HG03025 (cell line): ENCODE measurements at regions not wholly inside any gene's neighbourhood (a gene's known extent, or its start where the extent isn't known, plus 50 kb on each side); places are given as distances from the start of the nearest gene placed in this dataset.

Experiments
- ATAC-seq: cut with Tn5 transposase; IDR thresholded peaks from one replicate; pipeline ENCODE4 v1.9.1; 2021; ENCODE audit warnings: mild to moderate bottlenecking, moderate library complexity; ENCODE audit not compliant: unreplicated experiment, low FRiP score

GRCh38 chr2:6228251-6228650, 536.1 kb downstream of the SOX11 start:
- no peak for ATAC-seq

DNA sequence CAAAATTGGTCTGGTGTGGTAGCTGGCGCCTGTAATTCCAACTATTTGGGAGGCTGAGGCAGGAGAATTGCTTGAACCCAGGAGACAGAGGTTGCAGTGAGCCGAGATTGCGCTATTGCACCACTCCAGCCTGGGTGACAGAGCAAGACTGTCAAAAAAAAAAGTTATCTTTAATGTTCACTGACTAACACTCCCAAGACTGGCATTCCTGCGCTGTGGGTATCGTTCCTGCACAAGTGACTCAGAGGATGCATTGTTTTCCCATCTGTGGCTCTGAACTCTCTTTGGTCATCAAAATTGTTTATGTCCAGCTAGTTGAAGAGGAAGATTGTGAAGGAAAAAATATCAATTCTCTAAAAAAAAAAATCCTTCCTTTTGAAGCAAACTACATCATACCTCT, 539.0 kb downstream of the SOX11 start:
- ATAC-seq = no peak

- no peak for ATAC-seq
Observed at GRCh38 chr2:6233993-6234392, 541.8 kb downstream of the SOX11 start.

DNA sequence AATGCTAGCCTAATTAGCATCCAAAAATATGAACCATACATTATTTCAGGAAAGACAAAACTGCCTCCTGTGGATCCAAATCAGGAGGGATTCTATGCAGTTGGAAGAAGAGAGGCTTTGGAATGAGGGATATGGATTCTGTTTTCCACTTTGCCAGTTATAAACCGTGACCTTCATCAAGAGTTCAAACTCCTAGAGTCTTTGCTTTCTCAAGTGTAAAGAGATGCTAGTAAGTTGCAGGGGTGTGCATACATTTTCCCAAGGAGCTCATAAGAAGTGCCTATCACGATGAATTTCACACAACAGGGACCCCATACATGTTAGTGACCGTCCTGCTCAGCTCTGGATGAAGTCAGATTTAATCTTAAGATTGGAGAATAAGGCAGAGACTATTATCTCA, 542.5 kb downstream of the SOX11 start:
- ATAC-seq = no peak

DNA sequence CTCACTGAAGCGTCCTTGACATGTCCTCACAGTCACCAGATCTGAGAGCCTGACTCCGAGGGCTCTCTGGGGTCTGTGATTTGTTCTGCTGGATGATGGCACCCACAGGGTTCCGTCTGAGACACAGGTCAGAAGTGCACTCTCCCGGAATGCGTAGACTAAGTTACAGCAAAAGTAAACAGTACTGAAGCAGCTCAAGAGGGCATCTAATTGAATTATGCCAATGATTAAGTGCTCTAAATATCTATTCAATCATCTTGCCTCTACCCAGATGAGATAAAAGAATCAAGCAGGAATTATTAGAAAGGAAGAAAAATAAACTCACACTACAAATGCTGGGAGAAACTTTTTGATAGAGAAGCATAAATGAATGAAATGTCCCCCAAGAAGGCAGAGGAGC, 544.1 kb downstream of the SOX11 start:
- no peak for ATAC-seq

DNA sequence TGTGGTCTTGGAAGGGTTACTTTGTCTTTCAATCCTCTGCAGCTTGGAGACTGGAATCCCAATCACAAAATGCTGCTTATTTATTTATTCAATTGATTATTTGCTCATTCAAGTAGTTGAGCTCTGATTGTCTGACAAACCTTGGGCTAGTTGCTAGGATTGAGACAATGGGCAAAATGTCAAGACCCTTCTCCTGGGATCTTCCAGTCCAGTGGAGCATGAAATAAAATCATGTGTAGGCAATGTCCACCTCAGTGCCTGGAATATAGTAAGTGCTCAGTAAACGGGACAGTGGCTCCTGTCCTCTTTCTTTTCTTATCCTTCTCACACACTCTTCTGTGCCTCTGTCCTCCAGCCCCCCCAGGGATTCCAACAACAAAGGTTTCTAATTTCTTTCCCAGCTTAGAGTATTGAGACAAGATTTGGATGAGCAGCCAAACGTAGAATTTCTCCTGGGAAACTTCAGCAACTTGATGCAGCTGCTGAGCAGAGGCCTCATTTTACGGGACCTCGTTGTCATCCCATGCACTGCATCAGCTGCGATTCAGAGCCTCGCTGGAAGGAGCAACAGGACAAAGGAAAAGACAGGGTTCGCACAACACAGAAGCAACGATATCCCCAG, 545.0 kb downstream of the SOX11 start:
- ATAC-seq = no peak

DNA sequence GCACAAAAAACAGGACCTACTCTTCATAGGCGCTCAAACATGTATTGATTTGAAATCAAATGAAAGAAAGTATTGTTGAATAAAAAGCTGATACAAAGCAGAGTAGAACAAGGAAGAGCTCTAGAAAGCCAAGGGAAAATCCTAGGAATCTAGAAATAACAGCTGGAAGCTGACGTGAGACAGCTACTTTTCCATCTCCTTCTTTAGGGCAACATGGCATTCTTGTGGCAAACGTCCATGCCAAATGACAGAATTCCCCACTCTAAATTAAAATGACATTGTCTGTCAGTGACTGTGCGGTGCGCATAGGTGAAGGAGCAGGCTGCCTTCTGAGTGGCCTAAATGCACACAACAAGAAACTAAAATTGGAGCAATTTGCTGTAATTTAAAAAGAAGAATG, 557.4 kb downstream of the SOX11 start:
- no peak for ATAC-seq

DNA sequence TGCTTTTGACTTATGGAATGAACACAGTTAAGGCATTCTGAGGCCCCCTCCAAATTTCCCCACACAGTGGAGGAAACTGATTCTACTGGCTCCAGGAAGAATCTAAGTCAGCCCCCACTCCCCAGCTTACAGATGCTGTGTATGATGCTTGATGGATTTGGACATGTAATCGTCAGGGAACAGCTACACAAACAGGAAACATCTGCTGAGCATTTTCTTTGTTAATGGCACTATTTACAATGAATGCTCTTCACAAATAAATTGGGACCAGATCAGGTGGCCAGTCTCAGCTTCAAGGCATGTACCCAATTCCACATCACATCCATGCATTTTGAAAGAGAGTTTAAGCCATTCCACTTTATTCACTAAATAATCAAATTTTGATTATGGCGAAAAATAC, 562.3 kb downstream of the SOX11 start:
- no peak for ATAC-seq

DNA sequence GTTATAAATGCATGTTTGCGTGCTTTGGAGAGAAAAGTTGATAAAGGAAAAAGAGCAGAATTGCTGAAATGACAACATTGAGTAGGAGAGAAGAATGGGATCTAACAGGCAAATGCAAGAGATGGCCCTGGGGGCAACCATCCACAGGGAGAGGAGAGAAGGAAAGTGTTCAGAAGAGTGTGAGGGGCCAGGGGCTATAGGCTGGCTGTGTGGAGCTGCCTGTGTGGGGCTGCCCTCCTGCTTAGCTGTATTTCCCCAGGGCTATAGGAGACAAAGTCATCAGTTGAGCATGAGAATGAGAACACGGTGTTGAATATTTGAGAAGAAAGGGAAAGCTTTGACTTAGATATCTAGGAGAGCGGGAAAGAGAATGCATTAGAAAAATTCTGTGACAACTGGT, 572.0 kb downstream of the SOX11 start:
- ATAC-seq = no peak

- ATAC-seq = no peak
Observed at GRCh38 chr2:6281524-6281923, 584.2 kb downstream of the CMPK2 start.

DNA sequence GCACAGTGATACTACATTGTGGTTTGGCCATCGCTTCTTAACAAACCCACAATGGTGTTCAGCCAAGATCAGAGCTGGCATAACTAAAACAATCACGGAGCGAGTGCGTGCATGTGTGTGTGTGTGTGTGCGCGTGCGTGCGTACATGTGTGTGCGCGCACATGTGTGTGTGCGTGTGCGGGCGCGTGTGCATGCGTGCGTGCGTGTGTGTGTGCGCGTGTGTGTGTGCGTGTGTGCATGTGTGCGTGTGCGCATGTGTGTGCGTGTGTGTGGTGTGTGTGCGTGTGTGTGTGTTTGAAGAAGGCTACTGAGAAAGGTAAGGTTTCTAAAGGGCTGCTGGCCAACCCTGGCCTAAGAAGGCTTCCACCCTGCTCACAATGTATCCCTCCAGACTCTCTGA, 582.4 kb downstream of the CMPK2 start:
- ATAC-seq = no peak

DNA sequence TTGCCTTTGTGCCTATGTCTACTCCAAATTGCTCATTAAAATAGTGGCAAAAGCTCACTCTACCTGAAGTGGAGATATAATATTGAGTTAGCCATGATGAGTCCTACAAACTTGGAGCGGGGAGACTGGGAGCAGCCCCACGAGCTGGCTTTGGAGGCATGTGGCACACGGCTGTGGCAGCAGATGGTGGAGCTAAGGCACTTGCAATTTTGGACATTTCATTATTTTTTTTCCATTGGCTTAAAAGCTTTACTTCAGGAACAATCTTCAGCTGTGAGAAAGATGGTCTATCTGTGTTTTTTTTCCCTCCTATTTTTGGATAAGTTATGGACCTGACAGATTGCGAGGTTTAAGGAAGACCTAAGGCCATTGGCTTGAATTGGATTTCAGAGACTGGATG, 578.3 kb downstream of the CMPK2 start:
- ATAC-seq = no peak

DNA sequence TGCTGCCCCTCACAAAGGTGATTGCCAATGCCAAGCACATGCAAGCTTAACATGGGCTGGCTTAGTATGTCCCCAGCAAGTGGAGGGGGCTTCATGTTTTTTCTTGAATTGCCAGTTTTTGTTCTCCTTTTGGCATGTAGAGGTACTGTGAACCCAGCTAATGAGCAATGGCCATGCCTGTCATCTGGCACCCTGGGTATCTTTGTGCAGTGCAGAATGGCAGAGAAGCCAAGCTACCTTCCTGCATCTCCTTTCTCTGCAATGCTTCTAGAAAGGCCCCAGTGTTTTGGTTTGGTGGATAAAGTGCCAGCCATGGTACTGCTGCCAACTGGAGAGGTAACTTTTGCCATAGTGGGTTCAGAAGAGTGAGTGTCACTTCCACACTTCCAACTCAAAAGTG, 576.9 kb downstream of the CMPK2 start:
- no peak for ATAC-seq

DNA sequence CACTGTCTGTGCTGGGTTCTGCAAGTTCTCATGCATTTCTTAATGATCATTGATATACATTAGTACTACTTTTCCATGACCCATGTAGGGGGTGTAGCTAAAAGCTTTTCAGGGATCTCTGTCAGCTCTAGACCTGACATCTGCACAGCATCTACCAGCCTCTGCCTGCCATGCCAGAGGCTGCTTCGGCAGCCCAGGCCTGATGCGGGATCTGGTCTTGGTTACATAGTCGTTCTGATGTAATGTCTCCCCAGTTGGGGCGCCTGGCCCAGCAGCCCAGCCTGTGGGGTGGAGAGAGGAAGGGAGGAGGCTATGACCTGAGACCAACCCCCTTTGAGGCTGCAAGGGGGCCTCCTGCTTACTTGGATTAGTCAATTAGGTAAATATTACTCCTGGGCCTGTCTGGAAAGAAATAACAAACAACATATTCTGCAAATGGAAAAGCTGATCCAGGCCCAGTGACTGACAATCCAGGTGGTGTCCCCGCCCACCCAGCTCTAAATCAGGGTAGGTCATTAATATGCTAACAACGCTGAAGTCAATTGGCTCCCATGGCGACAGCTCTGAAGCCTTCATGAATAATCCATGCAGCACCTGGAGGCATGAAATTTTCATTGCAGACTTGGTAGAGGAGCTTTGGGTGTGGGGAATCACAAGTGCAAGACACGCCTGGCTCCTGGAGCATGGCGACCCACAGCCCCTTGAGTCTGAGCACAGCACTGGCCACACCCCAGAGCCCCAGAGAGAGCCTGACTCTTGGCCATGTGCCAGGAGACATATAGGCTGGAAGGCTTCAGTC, 575.3 kb downstream of the CMPK2 start:
- ATAC-seq = no peak

DNA sequence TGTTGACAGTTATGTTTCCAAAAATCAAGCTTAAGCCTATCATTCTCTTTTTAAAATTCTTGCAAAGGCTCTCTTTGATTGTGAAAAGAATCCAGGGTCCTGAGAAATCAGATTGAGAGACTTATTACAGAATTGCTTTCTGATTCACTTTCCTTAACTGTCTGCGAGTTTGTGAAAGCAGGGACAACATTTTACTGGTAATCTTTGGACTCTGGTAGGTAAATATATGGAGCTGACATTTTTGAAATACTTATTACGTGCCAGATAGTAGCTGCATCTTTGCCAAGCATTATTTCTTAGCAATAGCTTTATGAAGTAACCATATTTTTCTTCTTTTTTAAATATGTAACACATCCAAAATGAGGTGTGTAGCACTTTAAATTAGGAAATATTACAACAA, 570.9 kb downstream of the CMPK2 start:
- ATAC-seq = no peak

- no peak for ATAC-seq
Observed at GRCh38 chr2:6297238-6297637, 568.5 kb downstream of the CMPK2 start.

GRCh38 chr2:6301426-6301825, 564.3 kb downstream of the CMPK2 start:
- no peak for ATAC-seq

DNA sequence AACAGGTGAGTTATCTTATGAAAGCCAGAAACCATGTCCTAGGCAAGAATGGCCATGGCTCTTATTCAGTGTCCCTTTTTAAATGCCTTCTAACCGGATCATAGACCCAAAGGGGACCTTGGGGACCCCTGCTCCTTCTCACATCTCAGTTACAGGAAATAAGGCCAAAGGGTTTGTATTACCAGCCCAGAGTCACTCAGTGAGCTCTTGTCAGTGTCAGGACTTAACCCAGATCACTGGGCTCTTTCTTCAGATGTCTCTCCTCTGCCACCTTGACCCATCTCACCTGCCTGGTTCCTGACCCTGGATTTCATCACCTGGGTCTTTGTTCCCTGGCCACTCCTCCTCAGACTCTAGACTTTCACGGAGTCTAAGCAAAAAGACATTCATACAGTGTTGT, 556.7 kb downstream of the CMPK2 start:
- ATAC-seq = no peak

DNA sequence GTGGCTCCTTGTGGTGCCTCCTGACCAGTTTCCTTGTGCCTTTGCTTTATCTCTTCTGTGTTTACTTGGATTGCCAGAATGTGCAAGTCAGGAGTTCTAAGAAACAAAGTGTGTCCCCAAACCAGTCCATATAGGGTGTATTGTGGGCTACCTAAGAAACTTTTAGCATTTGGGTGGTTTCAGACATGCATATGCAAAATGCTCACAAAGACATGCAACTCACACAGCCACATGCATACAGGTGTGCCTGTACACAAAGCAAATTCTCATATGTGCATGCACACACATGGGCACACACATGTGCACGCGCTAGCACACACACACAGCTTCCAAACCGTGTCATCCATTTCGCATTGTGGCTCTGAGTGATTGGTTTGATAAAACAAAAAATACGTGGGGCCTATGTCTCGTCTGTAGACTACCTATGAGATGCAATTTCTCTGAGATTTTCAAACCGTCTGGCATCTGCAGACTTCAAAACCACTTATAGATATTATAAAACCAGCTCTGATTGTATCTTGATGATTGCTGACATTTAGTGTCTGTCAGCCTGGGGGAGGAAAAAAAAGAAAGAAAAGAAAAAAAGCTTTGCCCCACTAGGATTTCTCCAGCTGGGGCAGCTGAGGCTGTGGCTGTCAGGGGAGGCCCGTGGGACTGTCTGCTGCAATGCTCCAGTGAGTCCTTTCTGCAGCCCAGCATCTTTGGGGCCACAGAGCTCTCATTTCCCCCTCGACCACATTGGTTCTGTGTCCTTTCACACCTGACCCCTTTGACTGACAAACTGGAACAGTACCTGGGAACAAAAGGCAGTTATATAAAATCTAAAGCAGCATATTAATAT, 556.1 kb downstream of the CMPK2 start:
- peak; percentile 79 for ATAC-seq

DNA sequence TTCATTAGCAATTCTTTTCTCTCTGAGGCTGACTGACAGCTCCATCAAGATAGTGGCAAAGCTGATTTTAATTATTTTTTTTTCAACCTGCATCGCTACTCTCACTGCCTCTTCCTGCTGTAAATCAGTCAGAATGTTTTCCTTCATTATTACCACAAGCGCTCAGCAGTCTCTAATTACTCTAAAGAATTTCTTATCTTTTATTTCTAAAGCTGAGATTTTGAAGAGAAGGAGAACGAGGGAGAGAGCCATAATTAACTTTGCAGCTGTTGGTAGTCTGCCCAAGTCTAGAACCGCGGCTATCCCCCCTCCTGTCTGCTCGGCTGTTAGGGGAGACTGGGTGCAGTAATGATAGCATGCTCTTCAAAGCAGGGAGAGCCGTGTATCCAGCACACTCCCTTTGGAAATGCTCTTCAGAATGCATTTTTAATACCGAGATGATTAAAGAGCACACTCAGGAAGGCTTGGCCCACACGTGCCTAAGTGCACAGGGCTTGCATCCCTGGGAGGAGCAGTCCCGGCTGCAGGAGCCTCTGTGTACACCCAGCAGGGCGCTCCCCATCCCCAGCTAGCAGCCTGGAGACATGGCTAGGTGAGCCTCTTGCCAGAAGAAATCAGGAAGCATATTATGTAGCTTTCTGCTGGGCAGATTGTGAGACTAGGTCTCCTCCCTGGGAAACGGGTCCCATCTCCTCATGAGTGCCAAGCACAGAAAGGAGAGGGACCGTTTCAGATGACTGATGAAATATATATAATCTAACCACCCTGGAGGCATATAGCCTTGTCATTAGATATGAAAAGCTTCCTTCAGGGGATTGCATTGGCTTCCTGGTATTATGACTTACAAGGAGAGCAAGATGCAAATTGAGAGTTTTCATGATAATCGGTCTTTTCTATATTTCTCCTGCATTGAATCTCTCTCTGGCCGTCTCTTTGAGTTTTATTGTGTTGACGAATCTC, 555.2 kb downstream of the CMPK2 start:
- ATAC-seq = peak; percentile 22
